ENCODE measurements at regions not wholly inside any gene's neighbourhood (a gene's known extent, or its start where the extent isn't known, plus 50 kb on each side); places are given as distances from the start of the nearest gene placed in this dataset.

- DNase-seq (ENCODE audit: low read depth in 3 of 3) = no peak
These were observed 95.5 kb upstream of the KRR1 start for GRCh38 chr12:75606956-75607355.

- DNase-seq (ENCODE audit: low read depth in 3 of 3) = no peak
These were observed 94.7 kb upstream of the KRR1 start for GRCh38 chr12:75606151-75606550.

DNA sequence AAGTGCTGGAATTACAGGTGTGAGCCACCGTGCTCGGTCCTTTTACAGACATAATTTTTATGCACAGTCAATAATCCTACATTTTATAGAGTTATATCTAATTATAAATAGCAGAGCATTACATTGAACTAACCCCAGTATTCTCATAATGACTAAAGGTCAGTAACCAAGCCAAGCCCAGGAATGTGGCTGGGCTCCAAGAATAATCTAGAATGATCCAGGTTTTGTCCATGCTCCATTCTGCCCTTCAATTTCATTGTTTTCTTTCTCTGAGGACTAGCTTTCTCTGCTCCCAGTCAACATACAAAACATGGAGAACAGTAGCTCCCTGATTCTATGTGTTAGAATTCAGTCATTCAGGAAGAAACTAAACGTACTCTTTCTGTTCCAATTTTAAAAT, 92.1 kb upstream of the KRR1 start:
- DNase-seq (ENCODE audit: low read depth in 3 of 3) = no peak

- no peak for DNase-seq (ENCODE audit: low read depth in 3 of 3)
These were observed 90.7 kb upstream of the KRR1 start for GRCh38 chr12:75602106-75602505.

DNA sequence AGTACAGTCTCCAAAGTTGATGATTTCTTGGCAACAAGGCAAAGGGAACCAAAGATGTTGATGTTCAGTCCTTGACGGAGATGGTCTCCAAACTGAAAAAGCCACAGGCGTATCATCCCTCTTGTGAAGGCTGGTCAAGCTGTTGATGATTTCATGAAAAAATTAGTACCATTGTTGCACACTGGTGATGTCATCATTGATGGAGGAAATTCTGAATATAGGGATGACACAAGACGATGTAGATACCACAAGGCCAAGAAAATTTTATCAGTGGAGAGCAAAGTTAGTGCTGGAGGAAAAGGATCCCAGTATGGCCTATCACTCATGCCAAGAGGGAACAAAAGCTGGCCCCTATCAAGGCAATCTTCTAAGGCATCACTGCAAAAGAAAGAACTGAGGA, 88.7 kb upstream of the KRR1 start:
- DNase-seq (ENCODE audit: low read depth in 3 of 3) = no peak

DNA sequence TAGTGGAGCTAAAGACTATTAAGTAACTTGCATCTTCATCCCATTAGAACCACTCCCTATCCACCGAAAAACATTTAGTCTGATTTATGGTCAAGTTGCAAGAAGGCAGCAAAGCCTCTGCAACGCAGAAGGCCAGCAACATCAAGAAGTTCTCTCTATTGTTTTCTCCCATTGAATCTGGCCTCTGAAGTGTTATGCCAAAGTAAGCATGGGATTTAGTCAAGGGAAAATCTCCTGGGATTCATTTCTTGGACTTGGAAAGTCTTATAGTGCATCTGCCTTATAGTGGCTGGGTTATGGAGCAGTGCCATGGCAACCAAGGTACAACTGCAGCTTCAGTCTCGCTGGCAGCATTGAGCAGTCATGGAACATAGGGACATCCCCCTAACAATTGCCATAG, 87.7 kb upstream of the KRR1 start:
- DNase-seq (ENCODE audit: low read depth in 3 of 3) = no peak

GRCh38 chr12:75596406-75596805, 85.0 kb upstream of the KRR1 start:
- no peak for DNase-seq (ENCODE audit: low read depth in 3 of 3)

- DNase-seq (ENCODE audit: low read depth in 3 of 3) = no peak
These were observed 81.4 kb upstream of the KRR1 start for GRCh38 chr12:75592638-75593335.

- no peak for DNase-seq (ENCODE audit: low read depth in 3 of 3)
These were observed 80.7 kb upstream of the KRR1 start for GRCh38 chr12:75592086-75592485.

DNA sequence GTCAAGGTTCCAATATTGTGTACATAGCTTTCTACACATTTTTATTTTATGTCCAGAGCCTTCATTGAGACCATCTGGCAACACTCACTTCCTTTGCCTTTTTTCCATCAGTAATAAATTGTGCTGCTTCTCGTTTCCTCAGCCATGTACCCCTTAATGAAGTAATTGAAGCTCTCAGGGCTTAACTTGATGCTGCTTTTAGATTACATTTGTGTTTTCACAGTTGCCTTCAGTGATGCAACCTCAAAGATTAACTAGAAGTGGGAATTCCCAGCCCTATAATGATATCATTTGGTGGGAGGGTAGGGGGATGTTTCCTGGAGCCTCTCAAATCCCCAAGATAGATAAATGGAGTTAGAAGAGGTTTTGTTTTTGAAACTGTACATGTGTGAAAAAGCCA, 80.2 kb upstream of the KRR1 start:
- no peak for DNase-seq (ENCODE audit: low read depth in 3 of 3)

- no peak for DNase-seq (ENCODE audit: low read depth in 3 of 3)
These were observed 78.4 kb upstream of the KRR1 start for GRCh38 chr12:75589801-75590200.

- no peak for DNase-seq (ENCODE audit: low read depth in 3 of 3)
These were observed 76.1 kb upstream of the KRR1 start for GRCh38 chr12:75587340-75588106.

GRCh38 chr12:75585330-75585729, 73.9 kb upstream of the KRR1 start:
- DNase-seq (ENCODE audit: low read depth in 3 of 3) = no peak

DNA sequence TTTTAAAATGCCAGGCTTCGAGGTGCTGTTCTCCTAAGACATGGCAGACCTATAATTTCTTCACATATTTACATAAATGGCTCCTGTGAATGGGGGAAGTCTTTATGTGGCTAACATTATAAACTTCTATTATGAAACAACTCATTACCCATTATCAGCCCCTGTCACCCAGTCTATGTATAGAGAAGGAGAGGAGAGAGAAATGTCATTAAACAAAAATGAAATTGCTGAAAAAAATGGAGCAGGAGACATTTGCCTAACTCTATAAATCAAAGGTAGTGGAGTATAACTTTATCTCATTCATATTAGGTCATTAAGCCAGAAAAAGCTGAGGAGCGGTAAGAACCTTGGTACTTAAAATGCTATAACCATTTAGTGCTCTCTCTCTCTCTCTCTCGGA, 71.9 kb upstream of the KRR1 start:
- DNase-seq (ENCODE audit: low read depth in 3 of 3) = no peak

DNA sequence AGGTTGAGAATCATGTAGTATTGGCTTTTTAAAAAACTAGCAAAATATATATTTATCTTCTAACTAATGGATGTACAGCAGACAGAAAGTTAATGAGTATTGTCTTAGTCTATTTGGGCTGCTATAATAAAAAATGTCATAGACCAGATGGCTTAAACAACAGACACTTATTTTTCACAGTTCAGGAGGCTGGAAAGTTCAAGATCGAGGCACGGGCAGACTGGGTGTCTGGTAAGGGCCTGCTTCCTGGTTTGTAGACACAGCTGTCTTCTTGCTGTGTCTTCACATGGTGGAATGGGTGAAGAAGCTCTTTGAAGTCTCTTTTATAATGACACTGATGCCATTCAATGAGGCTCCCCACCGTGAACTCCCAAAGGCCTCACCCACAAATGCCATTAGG, 70.1 kb upstream of the KRR1 start:
- no peak for DNase-seq (ENCODE audit: low read depth in 3 of 3)

DNA sequence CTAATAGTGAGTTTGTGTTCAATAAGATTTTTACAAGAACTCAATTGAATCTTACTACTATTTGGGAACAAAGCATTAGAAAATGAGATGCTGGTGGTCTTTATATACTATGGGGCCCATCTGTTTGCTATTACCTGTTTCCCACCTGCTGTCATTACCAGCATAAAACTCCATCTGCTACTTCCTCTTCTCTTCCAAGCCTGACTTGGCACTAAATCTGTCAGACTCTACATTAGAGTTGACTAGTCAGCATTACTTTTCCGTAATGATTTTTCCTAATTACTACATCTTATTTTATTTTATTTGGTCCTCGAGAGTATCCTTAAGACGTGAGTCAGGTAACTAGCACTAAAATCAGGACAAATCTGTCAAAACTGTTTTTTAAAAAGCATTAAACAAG, 68.1 kb upstream of the KRR1 start:
- DNase-seq (ENCODE audit: low read depth in 3 of 3) = no peak

DNA sequence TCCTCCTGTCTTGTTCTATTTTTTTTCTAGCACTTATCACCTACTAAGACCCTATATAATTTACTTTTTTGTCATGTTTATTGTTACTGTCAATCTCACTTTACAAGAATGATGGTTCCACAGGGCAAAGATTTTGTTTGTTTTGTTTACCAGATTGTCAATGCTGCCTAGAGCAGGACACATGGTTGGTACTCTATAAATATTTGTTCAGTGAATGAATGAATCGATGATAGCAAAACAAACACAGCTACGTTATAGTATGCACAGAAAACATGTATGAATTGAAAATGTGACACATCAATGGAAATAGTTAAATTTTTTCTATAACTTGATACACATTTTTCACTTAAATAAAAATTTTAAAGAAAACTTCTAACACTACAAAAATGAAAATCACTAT, 67.1 kb upstream of the KRR1 start:
- DNase-seq (ENCODE audit: low read depth in 3 of 3) = no peak

- DNase-seq (ENCODE audit: low read depth in 3 of 3) = no peak
These were observed 66.4 kb upstream of the KRR1 start for GRCh38 chr12:75577812-75578211.

DNA sequence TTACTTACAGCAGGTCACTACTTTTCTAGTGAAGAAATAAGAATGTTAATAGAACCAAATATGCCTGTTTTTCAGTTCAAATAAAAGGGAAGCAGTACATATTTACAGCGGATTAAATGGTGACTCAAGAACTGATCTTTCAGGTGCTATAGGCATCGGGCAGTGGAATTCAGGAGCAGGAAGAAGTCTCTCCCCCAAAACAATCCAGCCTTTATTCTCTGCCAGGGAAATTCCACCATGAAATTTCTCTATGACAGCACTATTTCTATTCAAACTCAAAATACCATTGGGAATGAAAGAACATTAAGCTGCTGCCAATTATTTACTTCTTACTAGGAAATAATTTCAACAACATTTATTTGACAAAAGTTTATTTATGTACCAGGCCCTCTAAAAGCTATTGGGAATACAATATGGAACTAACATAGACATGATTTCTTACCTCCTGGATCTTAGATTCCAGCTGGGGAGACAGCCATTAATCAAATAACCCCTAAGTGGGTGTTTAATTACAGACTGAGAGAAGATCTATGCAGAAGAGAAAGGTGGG, 60.3 kb upstream of the KRR1 start:
- DNase-seq (ENCODE audit: low read depth in 3 of 3) = no peak

GRCh38 chr12:75571204-75571603, 59.8 kb upstream of the KRR1 start:
- no peak for DNase-seq (ENCODE audit: low read depth in 3 of 3)

GRCh38 chr12:75568801-75569200, 57.4 kb upstream of the KRR1 start:
- no peak for DNase-seq (ENCODE audit: low read depth in 3 of 3)

DNA sequence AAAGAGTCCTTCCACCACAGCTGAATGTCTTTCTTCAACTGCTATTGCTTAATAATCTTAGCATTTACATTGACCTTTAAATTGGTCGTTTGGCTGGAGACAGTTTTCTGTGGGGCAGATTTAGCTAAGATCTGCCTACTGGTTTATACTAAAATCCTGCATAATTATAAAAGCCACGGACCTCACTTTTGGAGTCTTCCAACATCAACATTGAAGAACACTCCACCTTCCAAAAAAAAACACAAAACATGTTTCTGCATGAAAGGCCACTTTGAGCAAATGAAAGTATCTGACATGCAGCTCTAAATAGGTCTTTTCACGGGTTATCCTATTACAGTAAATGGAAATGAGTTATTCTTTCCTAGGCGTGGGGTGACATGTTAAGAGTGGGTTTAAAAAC, 57.0 kb upstream of the KRR1 start:
- DNase-seq (ENCODE audit: low read depth in 3 of 3) = no peak

DNA sequence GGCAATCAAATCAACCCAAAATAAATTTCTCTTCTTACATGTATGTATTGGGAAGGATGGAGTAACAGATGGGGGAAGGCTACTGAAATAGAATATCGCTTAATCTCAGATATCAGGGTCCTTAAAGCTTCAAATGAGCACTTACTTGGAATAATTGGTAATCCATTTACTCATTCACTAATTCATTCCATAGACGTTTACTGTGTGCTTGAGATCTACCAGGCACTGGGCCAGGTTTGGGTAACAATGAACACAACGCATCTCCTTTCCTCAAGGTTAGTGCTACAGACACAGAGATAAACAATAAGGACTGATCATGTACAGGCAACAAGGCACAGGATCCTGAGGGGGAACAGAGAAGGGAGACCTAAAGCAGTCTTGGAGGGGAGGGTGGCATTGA, 54.4 kb upstream of the KRR1 start:
- no peak for DNase-seq (ENCODE audit: low read depth in 3 of 3)

All from stimulated activated CD4-positive, alpha-beta T cell treated with anti-CD3 and anti-CD28 coated beads, TNF-alpha, amount 100 ng/mL, for 4 hours (primary cell).